ENCODE measurements at regions not wholly inside any gene's neighbourhood (a gene's known extent, or its start where the extent isn't known, plus 50 kb on each side); places are given as distances from the start of the nearest gene placed in this dataset.
A peak's percentile ranks its signal among the peaks of the same experiment; 100 is the strongest.

GRCh38 chr2:106277426-106277825, 83.3 kb upstream of the UXS1 start:
- no peak for ATAC-seq (ENCODE audit: low read depth)
- POLR2A ChIA-PET = no interaction called here
- DNase-seq = no peak
- peaks cover under 1% of the 10 kb centered on the region for H3K9me3 Mint-ChIP-seq
- no peak overlapping the region for H3K4me3 Mint-ChIP-seq
- H3K36me3 Mint-ChIP-seq (ENCODE audit: low read depth) = no peaks in the 10 kb centered on the region
- no peak overlapping the region for H3K27ac Mint-ChIP-seq
- TF ChIP-seq CTCF (IDR thresholded peaks at IDR 0.05) = no peak
- peaks cover under 1% of the 10 kb centered on the region for H3K4me1 Mint-ChIP-seq
- intact Hi-C loops (cut with micrococcal nuclease) = no loop called here
- CTCF ChIA-PET = no interaction called here
- peaks cover 1% of the 10 kb centered on the region for H3K27me3 Mint-ChIP-seq

- intact Hi-C loops (cut with micrococcal nuclease) = no loop called here
- no peak for TF ChIP-seq CTCF (IDR thresholded peaks at IDR 0.05)
- H3K4me3 Mint-ChIP-seq = no peak overlapping the region
- H3K36me3 Mint-ChIP-seq (ENCODE audit: low read depth) = no peaks in the 10 kb centered on the region
- H3K4me1 Mint-ChIP-seq = peaks cover 2% of the 10 kb centered on the region
- POLR2A ChIA-PET = no interaction called here
- no peak for ATAC-seq (ENCODE audit: low read depth)
- no peak overlapping the region for H3K27ac Mint-ChIP-seq
- peaks cover 2% of the 10 kb centered on the region for H3K9me3 Mint-ChIP-seq
- DNase-seq = no peak
- peaks cover 2% of the 10 kb centered on the region for H3K27me3 Mint-ChIP-seq
- CTCF ChIA-PET = no interaction called here
Observed at GRCh38 chr2:106275971-106276370, 81.9 kb upstream of the UXS1 start.

GRCh38 chr2:106274668-106275067, 80.6 kb upstream of the UXS1 start:
- no peak for TF ChIP-seq CTCF (IDR thresholded peaks at IDR 0.05)
- ATAC-seq (ENCODE audit: low read depth) (no peak), DNase-seq (no peak)
- intact Hi-C loops (cut with micrococcal nuclease) = loop anchor here (5.0 kb wide), 1 partner anchor 77 kb away; no protein-coding TSS in a partner anchor
- Mint-ChIP-seq H3K4me3 (no peak overlapping the region), H3K27ac (no peak overlapping the region), H3K9me3 (peaks cover 2% of the 10 kb centered on the region), H3K4me1 (peaks cover 13% of the 10 kb centered on the region), H3K27me3 (peaks cover 4% of the 10 kb centered on the region), H3K36me3 (ENCODE audit: low read depth) (no peaks in the 10 kb centered on the region)
- POLR2A ChIA-PET = no interaction called here
- CTCF ChIA-PET = no interaction called here

GRCh38 chr2:106272216-106272807, 78.2 kb upstream of the UXS1 start:
- H3K4me1 Mint-ChIP-seq = peaks cover 16% of the 10 kb centered on the region
- CTCF ChIA-PET = no interaction called here
- H3K9me3 Mint-ChIP-seq = peaks cover 2% of the 10 kb centered on the region
- no peak overlapping the region for H3K27ac Mint-ChIP-seq
- no peak overlapping the region for H3K4me3 Mint-ChIP-seq
- DNase-seq (no peak), ATAC-seq (ENCODE audit: low read depth) (no peak)
- no peak for TF ChIP-seq CTCF (IDR thresholded peaks at IDR 0.05)
- intact Hi-C loops (cut with micrococcal nuclease) = loop anchor here (5.0 kb wide), 1 partner anchor 75 kb away; no protein-coding TSS in a partner anchor
- POLR2A ChIA-PET = no interaction called here
- no peaks in the 10 kb centered on the region for H3K36me3 Mint-ChIP-seq (ENCODE audit: low read depth)
- peaks cover 6% of the 10 kb centered on the region for H3K27me3 Mint-ChIP-seq

- Mint-ChIP-seq H3K4me3 (peak overlapping the region; percentile 91), H3K4me1 (peaks cover 16% of the 10 kb centered on the region), H3K27me3 (peaks cover 6% of the 10 kb centered on the region), H3K36me3 (ENCODE audit: low read depth) (no peaks in the 10 kb centered on the region), H3K9me3 (peaks cover 2% of the 10 kb centered on the region), H3K27ac (no peak overlapping the region)
- intact Hi-C loops (cut with micrococcal nuclease) = loop anchor here (5.0 kb wide), 1 partner anchor 73 kb away; no protein-coding TSS in a partner anchor
- ChIA-PET CTCF (no interaction called here), POLR2A (no interaction called here)
- TF ChIP-seq CTCF (IDR thresholded peaks at IDR 0.05) = no peak
- no peak for DNase-seq
- ATAC-seq (ENCODE audit: low read depth) = no peak
Observed at GRCh38 chr2:106270471-106270891, 76.4 kb upstream of the UXS1 start.

All from activated B cell treated with CpG ODN at 0.5 μM for 24 hours (primary cell).